AG10803 (cell line): ENCODE measurements at regions not wholly inside any gene's neighbourhood (a gene's known extent, or its start where the extent isn't known, plus 50 kb on each side); places are given as distances from the start of the nearest gene placed in this dataset.

Source experiments
- DNase-seq: peaks from one replicate; pipeline ENCODE4 v3.0.0; 2010; ENCODE audit warnings: low read depth
- H3K4me3 ChIP-seq: 2 replicates; pipeline ENCODE4 v1.5.1; 2011; ENCODE audit warnings: mild to moderate bottlenecking, low read length, control low read depth
- CTCF ChIP-seq: conservative IDR thresholded peaks from 2 replicates; pipeline ENCODE4 v1.5.1; 2011; ENCODE audit warnings: mild to moderate bottlenecking, low read length, control low read depth, inconsistent platforms

GRCh38 chr11:28727254-28727653, 619.1 kb downstream of the METTL15 start:
- peak; percentile 53 for DNase-seq
- TF ChIP-seq CTCF = no peak
- H3K4me3 ChIP-seq = no peak overlapping the region

GRCh38 chr11:28726432-28726831, 618.2 kb downstream of the METTL15 start:
- no peak for DNase-seq
- no peak for TF ChIP-seq CTCF
- no peak overlapping the region for H3K4me3 ChIP-seq

- TF ChIP-seq CTCF = no peak
- no peak for DNase-seq
- no peak overlapping the region for H3K4me3 ChIP-seq
Observed at GRCh38 chr11:28715726-28716125, 607.5 kb downstream of the METTL15 start.

- no peak for DNase-seq
- TF ChIP-seq CTCF = no peak
- no peak overlapping the region for H3K4me3 ChIP-seq
Observed at GRCh38 chr11:28713850-28714249, 605.7 kb downstream of the METTL15 start.

- no peak for DNase-seq
- H3K4me3 ChIP-seq = no peak overlapping the region
- TF ChIP-seq CTCF = no peak
Observed at GRCh38 chr11:28708075-28708474, 599.9 kb downstream of the METTL15 start.

GRCh38 chr11:28704801-28705200, 596.6 kb downstream of the METTL15 start:
- DNase-seq = no peak
- TF ChIP-seq CTCF = no peak
- H3K4me3 ChIP-seq = no peak overlapping the region

- no peak overlapping the region for H3K4me3 ChIP-seq
- DNase-seq = no peak
- TF ChIP-seq CTCF = no peak
Observed at GRCh38 chr11:28703371-28703770, 595.2 kb downstream of the METTL15 start.
